T follicular helper cell (primary cell): ENCODE measurements at regions not wholly inside any gene's neighbourhood (a gene's known extent, or its start where the extent isn't known, plus 50 kb on each side); places are given as distances from the start of the nearest gene placed in this dataset.
"Not testable (repeated sequence)": the region's sequence is repeated elsewhere in the genome, so short reads cannot be mapped to it uniquely, and the experiment has no call there.

Experiments
- DNase-seq: peaks from one replicate; pipeline ENCODE4 v3.0.0-alpha.2; 2020; ENCODE audit warnings: low read depth

DNA sequence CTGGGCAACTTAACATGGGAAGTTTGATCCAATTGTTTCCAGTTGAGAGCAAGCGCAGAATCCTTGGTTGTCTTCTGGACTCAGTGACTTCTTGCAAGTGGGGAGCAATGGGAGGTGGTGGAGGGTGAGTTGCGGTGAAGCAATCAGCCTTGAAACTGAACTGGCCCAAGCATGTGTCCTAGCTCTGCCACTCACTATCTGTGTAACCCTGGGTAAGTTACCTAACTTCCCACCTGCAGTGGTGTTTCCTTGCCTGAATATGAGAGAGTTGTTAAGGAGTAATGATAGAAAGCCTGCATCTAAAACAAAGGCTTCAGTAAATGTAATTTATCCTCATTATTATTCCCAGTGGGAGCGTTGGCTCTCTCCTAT lies 132.5 kb upstream of the NFIA start:
- no peak for DNase-seq

GRCh38 chr1:60949154-60949825 lies 133.1 kb upstream of the NFIA start:
- DNase-seq: no peak

DNA sequence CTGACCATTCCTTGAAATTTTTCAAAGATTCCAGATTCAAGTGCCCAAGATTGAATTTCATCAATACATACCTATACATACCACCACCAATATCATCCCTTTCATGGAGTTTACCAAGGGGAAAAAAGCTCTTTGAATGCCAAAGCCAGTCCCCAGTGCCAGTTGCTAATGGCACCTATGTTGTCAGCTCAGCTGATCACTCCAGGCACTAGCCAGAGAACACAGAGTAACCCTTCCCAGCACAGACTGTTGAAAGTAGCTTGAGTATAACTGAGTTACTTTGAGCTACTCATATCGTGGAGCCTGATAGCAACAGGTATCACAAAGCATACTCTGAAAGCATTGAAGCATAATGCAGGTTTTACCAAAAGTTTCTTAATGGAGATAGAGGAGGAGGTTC lies 133.9 kb upstream of the NFIA start:
- no peak for DNase-seq

- DNase-seq: no peak
Measured at GRCh38 chr1:60947367-60947766, 135.0 kb upstream of the NFIA start.

GRCh38 chr1:60942896-60943638 lies 139.3 kb upstream of the NFIA start:
- DNase-seq: no peak

DNA sequence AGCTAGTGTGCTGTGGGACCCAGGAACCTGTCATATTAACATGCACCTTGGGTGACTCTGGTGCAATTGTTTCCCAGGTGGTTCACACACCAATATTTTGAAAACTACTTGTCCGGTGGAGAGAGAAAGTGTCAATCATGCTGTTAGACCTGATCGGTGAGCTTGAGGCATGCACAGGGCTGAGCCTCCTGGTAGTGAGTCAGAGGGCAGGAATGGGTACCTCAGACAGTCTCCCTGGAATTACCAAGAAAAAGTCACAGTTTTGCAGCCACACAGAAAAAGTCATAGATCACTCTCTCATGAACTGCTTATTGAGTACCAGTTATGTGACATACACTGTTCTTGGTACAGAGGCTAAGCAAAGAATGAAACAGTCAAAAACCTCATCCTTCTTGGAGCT lies 140.1 kb upstream of the NFIA start:
- DNase-seq: no peak

DNA sequence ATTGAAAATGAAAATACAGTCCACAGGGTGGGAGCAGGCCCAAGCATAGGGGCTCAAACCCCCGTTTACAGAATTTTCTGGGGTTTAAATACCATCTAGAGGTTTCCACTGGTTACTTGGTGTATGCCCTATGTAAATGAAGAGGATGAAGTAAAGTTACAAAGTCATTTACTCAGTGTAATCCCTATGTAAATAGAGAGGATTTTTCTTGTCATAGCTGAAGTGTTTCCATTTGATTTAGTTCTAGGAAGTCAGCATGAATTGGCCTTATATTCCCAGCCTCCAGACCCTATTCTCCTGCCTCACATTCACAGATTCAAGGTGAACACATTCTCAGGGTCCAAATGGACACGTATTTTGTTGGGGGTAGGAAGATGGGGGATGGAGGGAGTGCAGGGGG lies 141.7 kb upstream of the NFIA start:
- DNase-seq: not testable (repeated sequence)

DNA sequence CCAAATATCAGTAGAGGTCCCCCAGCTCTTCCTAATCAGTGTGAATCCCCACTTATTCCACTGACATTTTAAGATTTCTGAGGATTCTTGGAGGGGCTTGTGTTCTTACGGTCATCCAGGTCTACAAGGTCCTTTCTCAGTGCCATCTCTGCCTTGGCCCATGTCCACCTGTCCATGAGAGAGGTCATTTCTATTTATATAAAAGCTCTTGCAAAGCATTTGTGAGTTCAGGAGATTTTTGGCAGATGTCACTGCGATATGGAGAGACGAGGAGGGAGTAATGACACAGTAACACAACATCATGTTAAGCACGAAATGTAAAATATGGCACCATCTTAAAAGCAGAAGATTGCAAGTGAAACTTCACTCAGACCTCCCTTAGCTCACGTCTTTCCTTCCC lies 144.6 kb upstream of the NFIA start:
- no peak for DNase-seq

- DNase-seq: no peak
Measured at GRCh38 chr1:60936591-60937342, 145.6 kb upstream of the NFIA start.

- DNase-seq: no peak
Measured at GRCh38 chr1:60936163-60936562, 146.2 kb upstream of the NFIA start.

GRCh38 chr1:60935599-60936110 lies 146.7 kb upstream of the NFIA start:
- DNase-seq: no peak

DNA sequence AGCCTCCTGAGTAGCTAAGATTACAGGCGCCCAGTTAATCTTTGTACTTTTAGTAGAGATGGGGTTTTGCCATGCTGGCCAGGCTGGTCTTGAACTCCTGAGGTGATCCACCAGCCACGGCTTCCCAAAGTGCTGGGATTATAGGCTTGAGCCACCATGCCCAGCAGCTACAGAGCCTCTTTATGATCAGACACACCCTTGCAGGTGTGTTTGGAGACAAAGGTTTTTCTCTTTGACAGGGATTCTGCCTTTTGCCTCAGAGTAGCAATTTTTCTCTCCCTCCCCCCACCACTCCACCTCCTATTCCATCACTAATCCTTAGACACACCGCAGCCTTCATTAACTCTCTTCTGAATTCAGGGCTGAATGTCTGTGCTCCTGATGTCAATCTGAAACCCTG lies 152.2 kb upstream of the NFIA start:
- no peak for DNase-seq

DNA sequence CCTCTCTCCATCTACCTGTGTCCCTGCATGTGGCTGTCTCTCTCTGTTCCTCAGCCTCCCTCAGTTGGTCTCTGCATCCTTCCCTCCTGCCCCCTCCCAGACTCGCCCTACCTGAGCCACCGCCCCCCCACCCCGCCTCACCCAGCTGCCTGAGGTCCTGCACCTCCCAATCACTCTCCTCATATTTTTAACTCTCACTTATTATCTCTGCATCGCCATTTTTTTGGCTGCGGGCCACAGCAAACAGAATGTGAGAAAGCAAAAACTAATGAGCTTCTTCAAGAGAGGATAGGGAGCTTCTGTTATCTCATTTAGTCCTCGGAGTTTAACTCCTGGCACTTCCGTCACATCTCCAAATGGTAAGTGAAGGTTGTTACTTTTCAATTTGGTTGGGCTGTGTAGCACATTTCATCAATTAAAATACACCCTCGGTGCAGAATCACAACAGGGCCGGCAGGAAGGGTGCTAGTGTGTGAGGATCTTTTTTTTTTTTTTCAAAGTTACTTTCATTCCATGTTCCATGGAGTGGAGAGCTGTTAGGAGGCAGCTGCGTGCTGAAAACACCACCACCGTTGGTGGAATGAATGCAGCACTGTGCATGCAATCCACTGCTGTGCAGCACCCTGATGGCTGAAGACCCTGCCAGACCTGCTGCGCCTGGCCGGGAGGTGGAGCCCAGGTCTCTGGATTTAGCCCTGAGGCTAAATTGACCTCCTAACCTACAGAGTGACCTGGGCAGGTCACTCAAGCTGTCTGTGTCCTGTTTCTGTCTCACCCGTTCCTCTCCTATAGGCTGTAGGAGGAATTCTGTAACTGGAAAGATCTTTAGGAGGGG lies 157.2 kb upstream of the NFIA start:
- DNase-seq: no peak

GRCh38 chr1:60924165-60924564 lies 158.2 kb upstream of the NFIA start:
- no peak for DNase-seq

DNA sequence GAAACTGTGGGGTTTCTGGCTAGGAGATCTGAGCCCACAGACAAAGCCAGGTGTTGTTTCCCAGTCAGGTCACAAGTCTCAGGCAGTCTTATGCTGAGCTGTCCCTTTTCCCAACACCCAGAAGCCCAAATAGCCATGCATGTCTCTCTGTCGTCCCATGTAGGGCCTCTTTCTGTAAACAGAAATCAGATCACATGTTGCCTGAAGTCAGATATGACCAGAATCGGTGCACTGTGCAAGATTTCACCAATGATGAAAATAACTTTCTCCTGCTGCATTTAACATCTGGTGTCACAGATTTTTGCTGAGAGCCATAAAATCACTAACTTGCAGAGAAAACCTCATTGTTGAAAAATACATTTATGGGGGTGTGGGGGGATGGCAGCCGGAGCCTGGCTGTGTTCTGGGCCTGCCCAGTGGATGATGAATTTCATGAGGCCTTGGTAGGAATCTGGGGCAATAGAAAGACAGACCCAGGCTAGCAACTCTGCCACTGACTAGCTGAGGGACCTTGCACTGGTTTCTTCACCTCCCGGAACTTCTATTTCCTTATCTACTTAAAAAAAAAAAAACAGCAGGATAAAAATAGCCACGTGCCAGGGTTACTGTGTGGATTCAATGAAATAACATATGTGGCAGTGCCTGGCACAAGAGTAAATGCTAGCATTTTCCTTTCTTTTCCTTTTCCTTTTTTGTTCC lies 158.8 kb upstream of the NFIA start:
- DNase-seq: no peak

DNA sequence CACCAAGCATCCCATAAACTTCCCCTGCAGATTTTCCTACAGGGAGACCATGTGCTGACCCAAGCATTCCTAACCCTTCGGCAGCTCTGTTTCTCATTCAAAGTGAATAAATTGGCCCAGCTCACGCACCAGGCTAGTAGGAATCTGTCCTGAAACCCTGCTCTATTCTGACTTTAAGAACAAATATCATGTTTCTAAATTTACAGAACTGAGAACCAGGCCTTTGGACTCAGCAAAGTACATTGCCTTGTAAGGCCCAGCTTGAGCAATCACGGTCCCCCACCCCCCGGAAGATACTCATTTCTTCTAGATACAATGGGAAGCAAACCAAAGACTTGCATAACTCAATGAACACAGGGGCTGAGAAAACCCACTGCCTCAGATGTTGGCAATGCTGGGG lies 160.1 kb upstream of the NFIA start:
- no peak for DNase-seq

DNA sequence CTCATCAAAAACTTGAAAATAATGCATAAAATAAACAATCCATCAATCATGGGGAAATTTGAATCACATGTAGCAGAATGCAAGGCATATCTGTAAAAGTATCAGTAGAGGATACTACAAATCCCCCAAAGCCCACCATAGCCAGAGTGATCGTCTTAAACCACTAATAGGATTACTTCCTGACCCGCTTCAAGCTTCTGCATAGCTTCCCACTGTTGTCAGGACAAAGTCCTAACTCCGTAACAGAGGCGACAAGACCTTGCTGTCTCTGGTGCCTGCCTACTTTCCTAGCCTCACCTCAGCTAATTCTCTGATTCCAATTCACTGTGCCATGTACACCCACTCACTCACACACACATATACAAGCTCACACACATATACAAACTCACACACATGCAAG lies 161.2 kb upstream of the NFIA start:
- no peak for DNase-seq

DNA sequence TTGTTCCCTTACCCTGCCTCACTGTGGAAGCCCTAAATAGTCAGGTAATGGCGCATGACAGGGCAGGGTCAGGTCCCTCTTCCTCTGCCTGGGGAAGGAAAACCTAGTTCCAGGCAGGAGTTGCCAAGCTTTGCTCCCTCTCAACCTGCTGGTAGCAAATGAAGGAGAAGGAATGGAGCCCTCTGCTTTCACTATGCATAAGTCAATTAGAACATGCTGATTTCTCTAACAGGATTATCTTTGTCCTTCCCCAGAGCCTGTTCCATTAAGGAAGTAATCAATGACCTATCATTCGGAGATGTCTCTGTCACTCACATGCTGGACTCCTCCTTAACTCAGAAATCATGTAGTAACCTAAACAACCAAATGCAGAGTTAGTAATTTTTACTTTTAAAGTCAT lies 161.8 kb upstream of the NFIA start:
- no peak for DNase-seq

DNA sequence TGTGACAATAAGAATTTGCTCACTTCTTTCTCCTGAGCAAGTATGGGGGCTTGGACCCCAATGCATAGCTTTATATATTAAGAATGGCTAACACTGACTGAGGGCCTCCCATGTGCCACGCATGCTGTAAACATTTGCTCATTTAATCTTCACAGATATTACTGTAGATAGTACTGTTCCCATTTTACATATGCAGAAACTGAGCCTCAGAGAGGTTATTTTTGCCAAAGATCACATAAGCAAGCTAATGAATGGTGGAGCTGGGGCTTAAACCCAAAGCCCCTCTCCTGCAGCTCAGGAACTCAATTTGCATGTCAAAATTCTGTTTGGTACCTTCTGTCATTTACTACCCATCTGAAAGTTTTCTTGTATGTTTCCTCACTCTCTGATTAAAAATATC lies 163.5 kb upstream of the NFIA start:
- DNase-seq: no peak

GRCh38 chr1:60916906-60917305 lies 165.5 kb upstream of the NFIA start:
- DNase-seq: no peak

DNA sequence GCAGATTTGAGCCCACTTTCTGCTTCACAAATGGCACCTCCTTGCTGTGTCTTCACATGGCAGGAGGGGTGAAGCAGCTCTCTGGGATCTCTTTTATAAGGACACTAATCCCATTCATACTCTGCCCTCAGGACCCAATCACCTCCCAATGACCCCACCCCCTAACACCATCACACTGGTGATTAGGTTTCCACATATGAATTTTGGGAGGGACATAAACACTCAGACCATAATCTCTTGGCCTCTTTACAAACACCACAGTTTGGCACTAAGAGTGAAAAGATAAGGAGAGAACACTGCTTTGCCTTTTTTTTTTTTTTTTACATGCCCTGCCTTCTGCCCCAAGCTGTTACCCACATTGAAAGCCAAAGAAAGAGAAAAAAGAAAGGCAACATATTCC lies 166.2 kb upstream of the NFIA start:
- DNase-seq: no peak
